C4-2B (cell line): ENCODE measurements at regions not wholly inside any gene's neighbourhood (a gene's known extent, or its start where the extent isn't known, plus 50 kb on each side); places are given as distances from the start of the nearest gene placed in this dataset.
"Not testable (repeated sequence)": the region's sequence is repeated elsewhere in the genome, so short reads cannot be mapped to it uniquely, and the experiment has no call there.

Experiments
- H3K27ac ChIP-seq: fragments of 450-650 bp; 2 replicates; pipeline ENCODE4 v1.5.1; 2017
- CTCF ChIP-seq: fragments of 450-650 bp; conservative IDR thresholded peaks from 2 replicates; pipeline ENCODE4 v1.5.1; 2017; ENCODE audit warnings: mild to moderate bottlenecking
- ZFX ChIP-seq: fragments of 450-650 bp; IDR thresholded peaks from 2 replicates; pipeline ENCODE4 v1.6.1; 2017

DNA sequence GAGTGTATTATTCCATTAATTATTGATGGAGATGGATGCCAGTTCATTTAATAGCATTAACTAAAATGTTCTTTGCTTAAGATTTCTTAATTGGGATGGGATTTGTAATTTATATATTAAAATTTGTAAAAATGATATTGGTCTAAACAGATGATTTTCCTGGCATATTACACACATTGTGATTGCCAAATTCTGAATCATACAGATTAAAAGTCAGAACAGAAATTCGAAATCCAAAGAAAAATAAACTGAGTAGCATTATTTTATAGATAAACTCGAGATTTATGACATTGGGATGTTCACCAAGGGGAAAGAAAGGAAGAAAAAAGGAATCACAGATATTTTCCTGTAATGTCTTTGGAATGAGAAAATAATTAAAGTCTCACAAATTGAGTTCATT, 481.1 kb downstream of the CCER1 start:
- no peak overlapping the region for H3K27ac ChIP-seq
- TF ChIP-seq CTCF (no peak), ZFX (no peak)

DNA sequence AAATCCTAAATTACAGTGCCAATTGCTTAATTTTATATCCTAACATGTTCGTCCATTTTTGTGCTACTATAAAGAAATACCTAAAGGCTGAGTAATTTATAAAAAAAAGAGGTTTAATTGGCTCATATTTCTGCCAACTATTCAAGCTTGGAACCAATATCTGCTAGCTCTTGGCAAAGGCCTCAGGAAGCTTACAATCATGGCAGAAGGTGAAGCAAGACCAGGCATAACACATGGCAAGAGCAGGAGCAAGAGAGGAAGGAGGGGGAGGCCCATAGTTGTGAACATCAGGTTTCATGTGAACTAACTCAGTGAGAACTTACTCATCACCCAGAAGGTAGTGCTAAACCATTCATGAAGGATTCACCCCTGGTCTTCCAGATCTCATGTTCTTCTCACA, 494.3 kb downstream of the CCER1 start:
- no peak overlapping the region for H3K27ac ChIP-seq
- TF ChIP-seq CTCF (no peak), ZFX (no peak)

DNA sequence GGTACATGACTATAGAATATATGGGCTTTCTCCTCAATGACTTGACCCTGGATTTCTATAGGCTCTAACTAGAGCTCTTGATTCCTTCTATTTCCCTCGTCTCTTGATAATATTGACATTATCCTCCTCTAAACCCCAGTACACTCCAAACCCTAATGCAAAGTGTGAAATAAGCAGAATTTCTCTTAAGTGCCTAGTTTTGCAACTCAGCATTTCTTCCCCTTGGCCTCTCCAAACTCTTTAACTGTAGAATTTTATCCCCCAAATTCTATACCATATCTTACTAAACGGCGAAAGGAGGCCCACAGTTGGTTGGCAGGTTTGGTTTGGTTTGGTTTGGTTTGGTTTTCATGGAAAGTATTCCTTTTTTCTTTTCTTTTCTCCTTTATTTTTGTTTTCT, 498.7 kb downstream of the CCER1 start:
- TF ChIP-seq CTCF, result no peak
- TF ChIP-seq ZFX, result no peak
- no peak overlapping the region for H3K27ac ChIP-seq

GRCh38 chr12:90455756-90456155, 499.2 kb downstream of the CCER1 start:
- no peak overlapping the region for H3K27ac ChIP-seq
- TF ChIP-seq ZFX (no peak), CTCF (no peak)

DNA sequence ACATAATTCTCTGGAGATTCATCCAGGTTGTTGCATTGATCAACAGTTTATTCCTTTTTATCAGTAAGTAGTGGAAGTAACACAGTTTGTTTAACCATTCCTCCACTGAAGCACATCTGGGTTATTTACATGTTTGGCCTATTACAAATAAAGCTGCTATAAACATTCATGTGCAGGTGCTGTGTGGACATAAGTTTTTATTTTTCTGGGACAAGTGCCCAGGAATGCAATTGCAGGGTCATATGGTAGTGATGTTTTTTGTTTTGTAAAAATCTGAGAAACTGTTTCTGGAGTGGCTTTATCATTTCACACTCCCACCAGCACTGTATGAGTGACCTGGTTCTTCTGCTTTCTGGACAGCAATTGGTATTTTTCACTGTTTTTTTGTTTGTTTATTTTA, 505.4 kb downstream of the CCER1 start:
- H3K27ac ChIP-seq, result no peak overlapping the region
- TF ChIP-seq CTCF (no peak), ZFX (no peak)

DNA sequence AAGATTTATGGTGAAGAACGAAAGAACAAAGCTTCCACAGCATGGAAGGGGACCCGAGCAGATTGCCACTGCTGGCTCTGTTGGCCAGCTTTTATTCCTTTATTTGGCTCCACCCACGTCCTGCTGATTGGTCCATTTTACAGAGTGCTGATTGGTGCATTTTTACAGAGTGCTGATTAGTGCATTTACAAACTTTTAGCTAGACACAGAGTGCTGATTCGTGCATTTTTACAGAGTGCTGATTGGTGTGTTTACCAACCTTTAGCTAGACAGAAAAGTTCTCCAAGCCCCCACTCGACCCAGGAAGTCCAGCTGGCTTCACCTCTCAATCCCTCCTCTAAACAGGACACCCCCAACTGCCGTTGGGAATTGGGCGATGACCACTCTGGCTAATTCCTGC, 511.5 kb downstream of the CCER1 start:
- H3K27ac ChIP-seq, result not testable (repeated sequence)

DNA sequence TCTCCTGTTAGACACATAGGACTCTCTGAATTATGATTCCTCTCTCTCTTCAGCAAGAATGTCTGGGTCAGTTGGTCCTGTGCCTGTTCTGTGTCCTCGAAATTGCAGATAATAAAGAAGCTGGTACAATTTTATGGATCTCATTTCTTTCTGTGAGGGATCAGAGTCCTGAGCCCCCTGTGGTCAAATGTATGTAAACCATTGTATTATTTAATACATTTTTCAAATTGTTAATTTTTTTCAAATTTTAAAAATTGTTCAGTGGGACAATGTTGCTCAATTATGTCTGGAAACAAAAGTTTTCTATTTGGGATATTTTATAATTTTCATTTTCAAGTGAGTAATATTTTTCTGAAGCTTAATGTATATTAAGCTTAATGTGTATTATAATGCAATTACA, 513.5 kb downstream of the CCER1 start:
- H3K27ac ChIP-seq, result no peak overlapping the region
- TF ChIP-seq CTCF, result no peak; the same call in 1 of the 2 replicates
- TF ChIP-seq ZFX, result no peak

DNA sequence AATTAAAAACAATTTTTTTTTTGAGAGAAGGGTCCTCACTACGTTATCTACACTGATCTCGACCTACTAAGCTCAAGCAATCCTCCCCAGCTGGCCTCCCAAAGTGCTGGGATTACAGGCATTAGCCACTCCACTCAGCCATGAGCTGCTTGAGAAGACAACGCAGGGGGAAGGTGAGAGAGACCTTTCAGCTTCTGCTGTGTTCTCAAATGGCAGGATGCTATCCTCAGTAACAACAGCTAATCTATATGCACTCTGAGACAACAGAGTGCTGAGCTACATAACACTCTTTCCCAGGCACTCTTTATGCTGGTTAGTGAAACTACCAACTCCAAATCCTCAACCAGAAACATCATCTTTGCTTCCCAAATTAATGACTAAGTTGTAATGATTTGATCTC, 526.1 kb downstream of the CCER1 start:
- TF ChIP-seq CTCF, result no peak
- no peak for TF ChIP-seq ZFX
- H3K27ac ChIP-seq, result no peak overlapping the region
